H1 (cell line): ENCODE measurements at regions not wholly inside any gene's neighbourhood (a gene's known extent, or its start where the extent isn't known, plus 50 kb on each side); places are given as distances from the start of the nearest gene placed in this dataset.

Source experiments
- CTCF ChIA-PET: fragments of 300-600 bp; sonication (Branson Sonifier 250); formaldehyde crosslinking; loops from one replicate; lab custom pipeline; 2021; ENCODE audit not compliant: partially characterized antibody; lab: Charles Lee
- POLR2A ChIA-PET: fragments of 300-600 bp; sonication (Branson Sonifier 250); formaldehyde crosslinking; loops from one replicate; lab custom pipeline; 2021; ENCODE audit warnings: inconsistent platforms; ENCODE audit not compliant: partially characterized antibody; lab: Charles Lee
- DNase-seq, 2 experiments: peaks; one replicate each; pipeline versions ENCODE4 v3.0.0 to v3.0.0-alpha.2; 2010 to 2022; ENCODE audit warnings: low spot score in 2 of 2, low read depth in 1 of 2, mixed read lengths in 1 of 2
- FAIRE-seq: peaks from 2 replicates; lab custom pipeline; 2011; peaks lifted over from hg19 to GRCh38; lab: Jason Lieb, UNC
- H2AFZ ChIP-seq: 2 replicates; pipeline ENCODE4 v1.8.1; 2012; ENCODE audit warnings: low read length, inconsistent platforms
- H2AK5ac ChIP-seq: 2 replicates; pipeline ENCODE4 v1.6.1; 2013; ENCODE audit warnings: low read depth, low read length
- H2BK120ac ChIP-seq: replicated peaks from 2 replicates; pipeline ENCODE3; 2013; ENCODE audit warnings: low read depth, low read length, inconsistent platforms
- H2BK12ac ChIP-seq: 2 replicates; pipeline ENCODE4 v1.6.1; 2013; ENCODE audit warnings: low read depth, low read length
- H2BK15ac ChIP-seq: 2 replicates; pipeline ENCODE4 v1.6.1; 2013; ENCODE audit warnings: low read length
- H2BK20ac ChIP-seq: 2 replicates; pipeline ENCODE4 v1.6.1; 2013; ENCODE audit warnings: low read length
- H2BK5ac ChIP-seq: 2 replicates; pipeline ENCODE4 v1.6.1; 2013; ENCODE audit warnings: low read depth, low read length
- H3K14ac ChIP-seq: 2 replicates; pipeline ENCODE4 v1.6.1; 2013; ENCODE audit warnings: inconsistent platforms; ENCODE audit not compliant: insufficient read length
- H3K18ac ChIP-seq: 2 replicates; pipeline ENCODE4 v1.6.1; 2013; ENCODE audit warnings: low read length; ENCODE audit errors: extremely low read depth
- H3K23ac ChIP-seq: 2 replicates; pipeline ENCODE4 v1.6.1; 2013; ENCODE audit warnings: inconsistent platforms; ENCODE audit not compliant: insufficient read length
- H3K23me2 ChIP-seq: 2 replicates; pipeline ENCODE4 v1.6.1; 2013; ENCODE audit warnings: low read depth, low read length
- H3K27ac ChIP-seq: 2 replicates; pipeline ENCODE4 v1.6.1; 2011; ENCODE audit warnings: low read depth, low read length, inconsistent platforms
- H3K27me3 ChIP-seq, 4 experiments: replicated peaks in 1 of 4; 1 replicate in 1 of 4; 2 replicates in 3 of 4; pipeline versions ENCODE4 v1.6.1 to v1.8.1; 2011 to 2013; ENCODE audit warnings: low read length in 3 of 4, mild to moderate bottlenecking in 3 of 4, inconsistent platforms in 2 of 4, mixed read lengths in 2 of 4, moderate library complexity in 1 of 4; ENCODE audit not compliant: control insufficient read depth in 3 of 4, insufficient read depth in 3 of 4; ENCODE audit errors: extremely low read depth in 1 of 4
- H3K36me3 ChIP-seq, 4 experiments: 2 replicates each; pipeline versions ENCODE4 v1.6.1 to v1.8.1; 2011 to 2013; ENCODE audit warnings: mild to moderate bottlenecking in 4 of 4, low read length in 3 of 4, moderate library complexity in 2 of 4, control low read depth in 1 of 4, inconsistent platforms in 1 of 4; ENCODE audit not compliant: insufficient read depth in 4 of 4, control insufficient read depth in 2 of 4
- H3K4ac ChIP-seq: replicated peaks from 2 replicates; pipeline ENCODE3; 2013; ENCODE audit warnings: low read length, low read depth, mixed read lengths, inconsistent platforms; ENCODE audit not compliant: insufficient read length
- H3K4me1 ChIP-seq, 4 experiments: replicated peaks in 1 of 4; 1 replicate in 1 of 4; 2 replicates in 3 of 4; pipeline versions ENCODE4 v1.6.1 to v1.8.1; 2011 to 2013; ENCODE audit warnings: low read length in 3 of 4, inconsistent platforms in 2 of 4, mixed read lengths in 1 of 4; ENCODE audit not compliant: insufficient read depth in 4 of 4, control insufficient read depth in 3 of 4
- H3K4me2 ChIP-seq, 2 experiments: 2 replicates each; pipeline versions ENCODE4 v1.6.1 to v1.8.1; 2011 to 2013; ENCODE audit warnings: low read depth in 2 of 2, low read length in 2 of 2, control low read depth in 1 of 2, inconsistent platforms in 1 of 2, mild to moderate bottlenecking in 1 of 2; ENCODE audit not compliant: insufficient read depth in 1 of 2
- H3K4me3 ChIP-seq, 4 experiments: fragments of 200-600, 300-600 bp in 1 of 4; sonication (generic), shearing (Covaris generic), sonication (Bioruptor Twin) in 1 of 4; 2 replicates each; pipeline versions ENCODE4 v1.5.1 to v1.8.1; 2011 to 2016; ENCODE audit warnings: low read length in 4 of 4, low read depth in 3 of 4, control low read depth in 2 of 4, inconsistent platforms in 2 of 4, mild to moderate bottlenecking in 2 of 4, mixed read lengths in 1 of 4, moderate library complexity in 1 of 4; ENCODE audit not compliant: insufficient read depth in 2 of 4; ENCODE audit errors: extremely low read depth in 1 of 4
- H3K56ac ChIP-seq: replicated peaks from 2 replicates; pipeline ENCODE3; 2013; ENCODE audit warnings: low read depth, mild to moderate bottlenecking, mixed read lengths, low read length, inconsistent platforms; ENCODE audit not compliant: insufficient read length
- H3K79me1 ChIP-seq: 2 replicates; pipeline ENCODE4 v1.6.1; 2013; ENCODE audit warnings: low read depth, low read length, control low read depth
- H3K79me2 ChIP-seq, 2 experiments: 2 replicates each; pipeline versions ENCODE4 v1.6.1 to v1.8.1; 2012 to 2013; ENCODE audit warnings: low read length in 2 of 2, mild to moderate bottlenecking in 2 of 2, inconsistent platforms in 1 of 2; ENCODE audit not compliant: insufficient read depth in 2 of 2, control insufficient read depth in 1 of 2
- H3K9ac ChIP-seq, 4 experiments: replicated peaks in 1 of 4; 1 replicate in 1 of 4; 2 replicates in 3 of 4; pipeline versions ENCODE4 v1.6.1 to v1.8.1; 2011 to 2013; ENCODE audit warnings: low read depth in 3 of 4, low read length in 3 of 4, control low read depth in 2 of 4, mild to moderate bottlenecking in 2 of 4, moderate library complexity in 2 of 4, inconsistent platforms in 1 of 4; ENCODE audit errors: extremely low read depth in 1 of 4
- H3K9me3 ChIP-seq, 2 experiments: 2 replicates each; pipeline versions ENCODE4 v1.6.1 to v1.8.1; 2012 to 2013; ENCODE audit warnings: mild to moderate bottlenecking in 2 of 2, moderate library complexity in 2 of 2, control low read depth in 1 of 2, inconsistent platforms in 1 of 2, low read depth in 1 of 2, low read length in 1 of 2, mixed read lengths in 1 of 2; ENCODE audit not compliant: insufficient read depth in 2 of 2
- H4K20me1 ChIP-seq, 2 experiments: replicated peaks in 1 of 2; 2 replicates each; pipeline versions ENCODE3 to v1.8.1; 2011 to 2013; ENCODE audit warnings: inconsistent platforms in 2 of 2, low read length in 2 of 2, mild to moderate bottlenecking in 1 of 2; ENCODE audit not compliant: insufficient read depth in 2 of 2, control insufficient read depth in 1 of 2
- H4K5ac ChIP-seq: 2 replicates; pipeline ENCODE4 v1.6.1; 2013; ENCODE audit warnings: low read length, low read depth, mixed read lengths, inconsistent platforms; ENCODE audit not compliant: insufficient read length
- H4K8ac ChIP-seq: 2 replicates; pipeline ENCODE4 v1.8.0; 2013; ENCODE audit warnings: mild to moderate bottlenecking, moderate library complexity, low read length, inconsistent platforms; ENCODE audit not compliant: insufficient read depth; ENCODE audit errors: extremely low read depth
- H4K91ac ChIP-seq: replicated peaks from 2 replicates; pipeline ENCODE3; 2013; ENCODE audit warnings: low read length, mixed read lengths, inconsistent platforms; ENCODE audit not compliant: insufficient read length
- CHD2 ChIP-seq: IDR thresholded peaks from 2 replicates; pipeline ENCODE4 v1.6.1; 2012; ENCODE audit warnings: low read length, improper control_type of control experiment
- JUND ChIP-seq: IDR thresholded peaks from 2 replicates; pipeline ENCODE4 v1.6.1; 2011; ENCODE audit warnings: mild to moderate bottlenecking, improper control_type of control experiment, low read length
- SIN3A ChIP-seq, 2 experiments: IDR thresholded peaks in 1 of 2; conservative IDR thresholded peaks in 1 of 2; 2 replicates each; pipeline ENCODE4 v1.6.1; 2011 to 2012; ENCODE audit warnings: low read length in 2 of 2, improper control_type of control experiment in 1 of 2, low read depth in 1 of 2, mild to moderate bottlenecking in 1 of 2
- TF ChIP-seq, protein P1 (sequence below): IDR thresholded peaks from 2 replicates; pipeline ENCODE4 v1.6.1; 2011; ENCODE audit warnings: low read depth, mild to moderate bottlenecking, low read length; ENCODE audit not compliant: insufficient read depth

DNA sequence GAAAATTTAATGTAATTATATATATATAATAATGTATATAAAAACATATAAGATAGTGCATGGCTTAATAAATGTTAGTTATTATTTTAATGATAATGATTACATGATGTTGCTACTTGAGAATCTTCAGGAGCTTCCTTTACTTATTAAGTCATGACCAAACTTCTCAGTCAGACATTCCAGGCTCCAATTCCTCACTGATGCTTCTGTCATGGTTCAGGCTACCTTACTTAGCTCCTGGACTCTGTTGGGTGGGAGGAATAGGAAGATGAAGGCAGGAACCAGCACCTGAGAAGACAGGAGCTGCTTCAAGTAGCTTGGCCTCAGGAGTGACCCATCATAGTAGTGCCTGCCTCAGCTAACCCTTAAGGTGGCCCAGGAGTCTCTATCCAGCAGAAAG lies 55.0 kb upstream of the EEPD1 start:
- H3K14ac ChIP-seq, result no peak overlapping the region
- H3K23me2 ChIP-seq, result peaks cover 3% of the 10 kb centered on the region; the same call in 1 of the 2 replicates
- H2BK120ac ChIP-seq, result no peak overlapping the region
- H3K23ac ChIP-seq, result no peak overlapping the region
- H3K79me1 ChIP-seq, result no peaks in the 10 kb centered on the region
- H2AFZ ChIP-seq, result no peak overlapping the region
- no peak overlapping the region for H2AK5ac ChIP-seq
- no peaks in the 10 kb centered on the region for H3K36me3 ChIP-seq
- H3K56ac ChIP-seq, result no peak overlapping the region
- no peak overlapping the region for H3K9ac ChIP-seq
- no peak overlapping the region for H3K18ac ChIP-seq
- H3K4me1 ChIP-seq, result peaks cover 0 to 6% (median 2%) of the 10 kb centered on the region in 4 experiments; a peak in 2 of 7 replicates
- H3K4me2 ChIP-seq, result no peak overlapping the region
- no peak overlapping the region for H2BK20ac ChIP-seq
- no peaks in the 10 kb centered on the region for H3K27me3 ChIP-seq
- DNase-seq (no peak), FAIRE-seq (no peak)
- ChIA-PET CTCF (interaction anchor here (1.2 to 1.3 kb wide), 2 partner anchors 17 to 31 kb away, joined by 3 to 5 read pairs; no protein-coding TSS in a partner anchor), POLR2A (no interaction called here)
- H3K79me2 ChIP-seq, result no peaks in the 10 kb centered on the region
- TF ChIP-seq SIN3A (conservative IDR thresholded peaks at IDR 0.05 in 1 of 2, IDR thresholded peaks at IDR 0.05 in 1 of 2; ENCODE audit: low read depth in 1 of 2, low read length in 2 of 2), result no peak
- TF ChIP-seq JUND, result no peak
- TF ChIP-seq, protein P1, sequence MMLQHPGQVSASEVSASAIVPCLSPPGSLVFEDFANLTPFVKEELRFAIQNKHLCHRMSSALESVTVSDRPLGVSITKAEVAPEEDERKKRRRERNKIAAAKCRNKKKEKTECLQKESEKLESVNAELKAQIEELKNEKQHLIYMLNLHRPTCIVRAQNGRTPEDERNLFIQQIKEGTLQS, result no peak
- TF ChIP-seq CHD2, result no peak
- H3K4ac ChIP-seq, result no peak overlapping the region
- H4K8ac ChIP-seq, result no peak overlapping the region
- H2BK5ac ChIP-seq, result no peak overlapping the region
- no peak overlapping the region for H2BK15ac ChIP-seq
- H4K91ac ChIP-seq, result no peak overlapping the region
- H3K9me3 ChIP-seq, result peaks cover 3 to 8% of the 10 kb centered on the region in 2 experiments; a peak in 2 of 4 replicates
- no peak overlapping the region for H3K27ac ChIP-seq
- H4K5ac ChIP-seq, result no peak overlapping the region
- no peak overlapping the region for H2BK12ac ChIP-seq
- H4K20me1 ChIP-seq, result no peaks in the 10 kb centered on the region
- H3K4me3 ChIP-seq, result no peak overlapping the region
